ENCODE measurements at regions not wholly inside any gene's neighbourhood (a gene's known extent, or its start where the extent isn't known, plus 50 kb on each side); places are given as distances from the start of the nearest gene placed in this dataset.

- no peak overlapping the region for H2AFZ ChIP-seq (replicated peaks)
- H3K36me3 Mint-ChIP-seq, result no peaks in the 10 kb centered on the region
- no peak overlapping the region for H3K4me2 ChIP-seq
These were observed 638.0 kb downstream of the RNF144A start for GRCh38 chr2:7555260-7555659.

GRCh38 chr2:7557376-7557775 lies 640.2 kb downstream of the RNF144A start:
- H3K4me1 ChIP-seq, result peaks cover 8% of the 10 kb centered on the region

More at GRCh38 chr2:7555260-7555659, 638.0 kb downstream of the RNF144A start:
- Histone ChIP-seq H3K9ac (no peak overlapping the region), H3K4me1 (peaks cover 8% of the 10 kb centered on the region), H3K9me3 (ENCODE audit: low read depth) (no peaks in the 10 kb centered on the region), H3K27ac (no peak overlapping the region), H3K79me2 (ENCODE audit: low read depth) (no peaks in the 10 kb centered on the region), H3K27me3 (no peaks in the 10 kb centered on the region), H4K20me1 (ENCODE audit: low read depth) (no peaks in the 10 kb centered on the region), H3K36me3 (no peaks in the 10 kb centered on the region), H3F3A (ENCODE audit: low read depth) (peaks cover 10% of the 10 kb centered on the region), H3K4me3 (no peak overlapping the region)
- Mint-ChIP-seq H3K4me1 (peaks cover 7% of the 10 kb centered on the region), H3K9me3 (no peaks in the 10 kb centered on the region), H3K27ac (no peak overlapping the region), H3K4me3 (no peak overlapping the region), H3K27me3 (ENCODE audit: insufficient read depth, low read depth) (no peaks in the 10 kb centered on the region)
- TF ChIP-seq EZH2 (IDR thresholded peaks at IDR 0.05), result no peak
- no peak for TF ChIP-seq CTCF (IDR thresholded peaks at IDR 0.05)
- no peak for TF ChIP-seq EZH2phosphoT487 (IDR thresholded peaks at IDR 0.05)
- no peak for DNase-seq (ENCODE audit: low spot score)

GRCh38 chr2:7559791-7560190 lies 642.6 kb downstream of the RNF144A start:
- H3F3A ChIP-seq (ENCODE audit: low read depth), result no peaks in the 10 kb centered on the region
- no peak overlapping the region for H3K4me2 ChIP-seq
- no peak overlapping the region for H3K4me3 ChIP-seq
- no peaks in the 10 kb centered on the region for H3K9me3 Mint-ChIP-seq
- no peaks in the 10 kb centered on the region for H3K4me1 ChIP-seq
- TF ChIP-seq EZH2phosphoT487 (IDR thresholded peaks at IDR 0.05) (no peak), CTCF (IDR thresholded peaks at IDR 0.05) (no peak), EZH2 (IDR thresholded peaks at IDR 0.05) (no peak)
- H3K9ac ChIP-seq, result no peak overlapping the region
- H2AFZ ChIP-seq (replicated peaks), result no peak overlapping the region
- H3K27me3 Mint-ChIP-seq (ENCODE audit: insufficient read depth, low read depth), result no peaks in the 10 kb centered on the region
- H3K4me1 Mint-ChIP-seq, result peaks cover 12% of the 10 kb centered on the region
- no peaks in the 10 kb centered on the region for H3K9me3 ChIP-seq (ENCODE audit: low read depth)
- H3K36me3 ChIP-seq, result no peaks in the 10 kb centered on the region
- no peaks in the 10 kb centered on the region for H3K36me3 Mint-ChIP-seq
- H3K27ac ChIP-seq, result no peak overlapping the region
- H3K4me3 Mint-ChIP-seq, result no peak overlapping the region
- no peak for DNase-seq (ENCODE audit: low spot score)
- no peaks in the 10 kb centered on the region for H4K20me1 ChIP-seq (ENCODE audit: low read depth)
- H3K79me2 ChIP-seq (ENCODE audit: low read depth), result no peaks in the 10 kb centered on the region
- H3K27ac Mint-ChIP-seq, result no peak overlapping the region
- no peaks in the 10 kb centered on the region for H3K27me3 ChIP-seq

More at GRCh38 chr2:7557376-7557775, 640.2 kb downstream of the RNF144A start:
- Mint-ChIP-seq H3K4me1 (peaks cover 7% of the 10 kb centered on the region), H3K4me3 (no peak overlapping the region), H3K9me3 (no peaks in the 10 kb centered on the region), H3K36me3 (no peaks in the 10 kb centered on the region), H3K27me3 (ENCODE audit: insufficient read depth, low read depth) (no peaks in the 10 kb centered on the region), H3K27ac (no peak overlapping the region)
- H3K4me3 ChIP-seq, result no peak overlapping the region
- H3K27me3 ChIP-seq, result no peaks in the 10 kb centered on the region
- no peaks in the 10 kb centered on the region for H4K20me1 ChIP-seq (ENCODE audit: low read depth)
- no peak overlapping the region for H2AFZ ChIP-seq (replicated peaks)
- no peak for DNase-seq (ENCODE audit: low spot score)
- no peak overlapping the region for H3K4me2 ChIP-seq
- H3K27ac ChIP-seq, result no peak overlapping the region
- no peaks in the 10 kb centered on the region for H3K36me3 ChIP-seq
- H3K9ac ChIP-seq, result no peak overlapping the region
- no peaks in the 10 kb centered on the region for H3K79me2 ChIP-seq (ENCODE audit: low read depth)
- TF ChIP-seq CTCF (IDR thresholded peaks at IDR 0.05), result no peak
- no peak for TF ChIP-seq EZH2 (IDR thresholded peaks at IDR 0.05)
- no peak for TF ChIP-seq EZH2phosphoT487 (IDR thresholded peaks at IDR 0.05)
- peaks cover 10% of the 10 kb centered on the region for H3F3A ChIP-seq (ENCODE audit: low read depth)
- H3K9me3 ChIP-seq (ENCODE audit: low read depth), result no peaks in the 10 kb centered on the region
